Stimulated activated CD4-positive, alpha-beta T cell treated with anti-CD3 and anti-CD28 coated beads, Interleukin-1b, Interleukin-23, amount 100 ng/mL, for 24 hours (primary cell): ENCODE measurements at regions not wholly inside any gene's neighbourhood (a gene's known extent, or its start where the extent isn't known, plus 50 kb on each side); places are given as distances from the start of the nearest gene placed in this dataset.
"Not testable (repeated sequence)": the region's sequence is repeated elsewhere in the genome, so short reads cannot be mapped to it uniquely, and the experiment has no call there.

Experiments
- DNase-seq, 4 experiments: peaks; one replicate each; pipeline ENCODE4 v3.0.0-alpha.2; 2020; ENCODE audit warnings: low read depth in 4 of 4, low spot score in 1 of 4

DNA sequence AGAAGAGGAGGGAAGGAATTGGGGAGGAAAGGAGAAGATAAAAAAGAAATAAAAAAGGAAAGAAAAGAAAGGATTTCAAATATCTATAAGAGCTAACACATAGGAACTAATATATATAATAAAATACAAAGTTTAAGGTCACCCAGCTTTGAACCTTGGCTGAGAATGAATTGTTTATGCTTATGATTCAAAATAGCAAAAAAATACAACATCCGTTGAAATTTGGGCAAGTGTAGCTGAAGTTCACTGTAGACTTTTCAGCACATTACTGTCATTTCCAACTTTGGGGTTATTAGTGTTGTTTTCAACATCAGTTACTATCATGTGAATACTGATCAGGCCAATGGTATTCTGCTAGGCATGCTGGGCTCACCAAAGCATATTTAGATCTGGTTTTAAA lies 395.2 kb upstream of the INTU start:
- DNase-seq = no peak

GRCh38 chr4:127238956-127239475 lies 393.7 kb upstream of the INTU start:
- DNase-seq = no peak

- DNase-seq = no peak
Observed at GRCh38 chr4:127239902-127240763, 392.6 kb upstream of the INTU start.

- DNase-seq = no peak
Observed at GRCh38 chr4:127240764-127241105, 392.0 kb upstream of the INTU start.

- no peak for DNase-seq
Observed at GRCh38 chr4:127244515-127244914, 388.2 kb upstream of the INTU start.

DNA sequence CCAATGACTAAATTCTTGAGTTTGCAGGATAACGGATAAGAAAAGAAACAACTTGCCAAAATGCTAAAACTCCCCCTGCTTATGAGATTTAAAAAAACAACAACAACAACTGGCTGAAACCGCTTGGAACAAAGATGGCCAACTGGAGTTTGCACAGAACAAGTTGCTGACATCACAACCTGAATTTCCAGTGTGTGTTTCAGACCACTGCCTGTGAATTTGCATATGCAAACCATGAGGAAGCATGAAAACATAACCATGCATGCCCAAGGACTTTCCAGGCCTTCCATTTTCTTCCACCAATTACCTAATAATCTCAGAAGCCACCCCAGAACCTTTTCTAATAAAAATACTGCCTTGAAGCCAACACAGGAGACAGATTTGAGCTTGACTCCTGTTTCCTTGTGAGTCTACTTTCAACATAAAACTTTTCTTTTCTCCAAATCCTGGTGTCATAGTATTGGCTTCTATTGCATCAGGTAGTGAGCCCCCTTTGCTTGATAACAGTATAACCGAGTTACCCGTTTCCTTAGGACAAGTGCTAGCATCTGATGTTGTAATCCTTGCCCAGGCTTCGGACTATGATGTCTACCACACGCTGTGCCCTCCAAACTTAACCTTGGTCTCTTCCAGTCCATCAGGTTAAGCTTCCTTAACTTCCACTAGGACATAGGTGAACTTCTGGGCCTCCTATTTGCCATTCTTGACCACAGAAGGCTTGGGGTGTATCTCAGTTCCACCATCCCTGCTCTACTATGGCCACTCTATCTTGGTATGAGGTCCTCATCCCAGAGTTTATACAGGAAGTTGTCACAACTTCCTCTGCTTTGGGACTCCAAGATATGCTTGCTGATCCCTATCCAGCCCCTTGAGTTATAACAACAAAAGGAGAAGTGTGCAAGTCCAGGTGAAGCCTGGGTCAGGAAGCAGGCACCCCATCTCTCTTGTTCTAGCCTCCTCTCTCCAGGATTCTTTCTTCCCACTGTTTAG lies 385.5 kb upstream of the INTU start:
- no peak for DNase-seq

- no peak for DNase-seq
Observed at GRCh38 chr4:127249066-127249766, 383.5 kb upstream of the INTU start.

DNA sequence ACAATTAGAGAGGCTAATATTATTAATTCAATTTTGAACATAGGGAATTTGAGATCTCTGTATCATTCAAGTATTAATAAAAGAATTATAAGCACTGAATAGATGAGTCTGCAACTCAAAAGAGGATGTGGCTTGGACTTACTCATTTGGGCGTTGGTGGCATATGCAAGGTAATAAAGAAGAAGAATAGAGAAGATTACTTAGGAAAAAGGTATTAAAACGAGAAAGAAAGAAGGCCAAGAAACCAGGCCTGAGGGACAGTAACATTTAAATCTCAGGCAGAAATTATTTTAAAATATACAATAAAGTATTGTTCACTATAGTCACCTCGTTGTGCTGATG lies 383.0 kb upstream of the INTU start:
- no peak for DNase-seq

DNA sequence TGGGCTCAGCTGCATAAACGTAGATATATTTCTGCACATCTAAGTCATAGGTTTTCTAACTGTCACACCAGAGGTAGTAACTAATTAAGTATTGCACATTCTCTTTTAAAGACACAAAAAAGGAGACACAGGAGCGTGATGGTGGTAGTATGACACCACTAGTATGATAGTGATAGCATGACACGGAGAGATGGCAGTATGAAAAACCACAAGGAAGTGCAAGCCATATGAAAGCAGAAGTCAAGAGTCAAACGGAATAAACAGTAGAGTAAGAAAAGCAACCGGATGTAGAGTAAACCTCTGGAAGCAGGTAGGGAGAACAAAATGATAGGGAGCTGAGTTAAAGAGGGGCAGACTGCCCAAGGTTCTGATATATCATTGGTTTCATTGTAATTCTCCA lies 382.2 kb upstream of the INTU start:
- no peak for DNase-seq

GRCh38 chr4:127251423-127251822 lies 381.3 kb upstream of the INTU start:
- DNase-seq = no peak

GRCh38 chr4:127256500-127256899 lies 376.3 kb upstream of the INTU start:
- DNase-seq = no peak

DNA sequence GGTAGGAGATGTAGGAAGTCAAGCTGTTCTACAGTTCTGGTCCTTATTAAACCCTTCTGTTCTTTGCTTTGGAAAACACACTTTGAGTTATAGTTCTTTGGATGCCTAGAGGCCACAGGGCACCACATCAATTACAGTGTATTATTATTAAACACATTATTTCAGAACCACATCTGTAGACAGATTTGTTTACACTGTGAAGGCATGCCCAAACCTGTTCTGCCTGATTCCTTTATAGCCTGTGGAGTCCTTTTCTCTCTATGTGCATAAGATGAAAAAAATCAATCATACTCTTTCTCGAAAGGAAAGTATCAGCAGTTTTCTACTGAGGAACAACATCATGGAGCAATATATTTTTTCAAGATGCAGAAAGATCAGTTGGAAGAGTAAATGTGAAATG lies 371.3 kb upstream of the INTU start:
- no peak for DNase-seq

DNA sequence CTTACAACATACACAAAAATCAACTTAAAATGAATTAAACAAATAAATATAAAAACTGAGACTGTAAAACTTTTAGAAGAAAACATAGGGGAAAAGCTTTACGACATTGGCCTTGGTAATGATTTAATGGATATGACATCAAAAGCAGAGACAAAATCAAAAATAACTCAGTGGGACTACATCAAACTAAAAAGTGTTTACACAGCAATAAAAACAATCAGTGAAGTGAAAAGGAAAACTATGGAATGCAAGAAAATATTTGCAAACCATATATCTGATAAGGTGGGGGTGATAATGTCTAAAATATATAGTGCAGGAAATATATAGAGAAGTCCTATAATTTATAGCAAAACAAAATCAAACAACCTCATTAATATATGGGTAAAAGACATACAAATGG lies 364.4 kb upstream of the INTU start:
- no peak for DNase-seq

DNA sequence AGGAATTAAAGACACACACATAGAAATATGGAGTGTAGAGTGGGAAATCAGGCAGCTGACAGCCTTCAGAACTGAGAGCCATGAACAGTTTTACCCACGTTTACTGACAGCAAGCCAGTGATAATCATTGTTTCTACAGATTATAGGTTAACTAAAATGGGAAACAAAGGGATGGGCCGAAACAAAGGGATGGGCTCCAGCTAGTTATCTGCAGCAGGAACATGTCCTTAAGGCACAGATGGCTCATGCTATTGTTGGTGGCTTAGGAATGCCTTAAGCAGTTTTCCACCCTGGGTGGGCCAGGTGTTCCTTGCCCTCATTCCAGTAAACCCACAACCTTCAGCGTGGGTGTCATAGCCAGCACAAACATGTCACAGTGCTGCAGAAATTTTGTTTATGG lies 355.7 kb upstream of the INTU start:
- not testable (repeated sequence) for DNase-seq

- no peak for DNase-seq
Observed at GRCh38 chr4:127284236-127284635, 348.5 kb upstream of the INTU start.

- DNase-seq = no peak
Observed at GRCh38 chr4:127291316-127291715, 341.4 kb upstream of the INTU start.

GRCh38 chr4:127293496-127293895 lies 339.3 kb upstream of the INTU start:
- DNase-seq = no peak

GRCh38 chr4:127304356-127304755 lies 328.4 kb upstream of the INTU start:
- DNase-seq = no peak

DNA sequence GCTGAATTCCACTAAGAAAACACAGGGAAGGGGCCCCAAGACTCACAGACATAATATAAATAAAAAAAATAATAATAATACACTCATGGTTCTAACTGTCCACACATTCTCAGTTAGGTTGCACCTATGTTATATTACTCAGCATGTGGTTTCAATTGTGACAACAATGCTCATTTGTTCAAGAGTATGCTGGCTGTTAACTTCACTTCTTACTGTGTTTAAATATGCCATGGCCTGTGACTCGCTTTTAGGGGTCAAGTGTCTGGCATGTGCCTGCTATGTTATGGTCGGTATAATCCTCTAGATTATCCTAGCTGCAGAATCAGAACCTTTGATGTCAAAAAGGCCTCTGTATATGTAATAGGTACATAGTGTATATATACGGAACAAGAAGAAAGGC lies 324.8 kb upstream of the INTU start:
- no peak for DNase-seq

- no peak for DNase-seq
Observed at GRCh38 chr4:127309369-127310102, 323.2 kb upstream of the INTU start.

GRCh38 chr4:127311371-127311770 lies 321.4 kb upstream of the INTU start:
- DNase-seq = no peak
